Upper lobe of right lung (tissue), 1 donor: ENCODE measurements at regions not wholly inside any gene's neighbourhood (a gene's known extent, or its start where the extent isn't known, plus 50 kb on each side); places are given as distances from the start of the nearest gene placed in this dataset.

Source experiments
- ATAC-seq: fragments of 200-7000 bp; cut with Tn5 transposase; one replicate; pipeline ENCODE4 v1.9.1; 2020; ENCODE audit warnings: mild to moderate bottlenecking, moderate library complexity
- DNase-seq: peaks from one replicate; pipeline ENCODE4 v3.0.0-alpha.2; 2020
- H3K27ac ChIP-seq: fragments of 200-600 bp; one replicate; pipeline ENCODE4 v1.8.0; 2022
- H3K27me3 ChIP-seq: fragments of 200-600 bp; one replicate; pipeline ENCODE4 v1.8.0; 2022; ENCODE audit warnings: mild to moderate bottlenecking
- H3K36me3 ChIP-seq: fragments of 200-600 bp; one replicate; pipeline ENCODE4 v1.8.0; 2022
- H3K4me1 ChIP-seq: fragments of 200-600 bp; one replicate; pipeline ENCODE4 v1.8.0; 2022
- H3K4me3 ChIP-seq: fragments of 200-600 bp; one replicate; pipeline ENCODE4 v1.8.0; 2022; ENCODE audit warnings: mild to moderate bottlenecking
- H3K9me3 ChIP-seq: fragments of 200-600 bp; one replicate; pipeline ENCODE4 v1.8.0; 2022
- intact Hi-C: fragments of 100-400 bp; cut with DNase I; formaldehyde crosslinking; loops from one replicate; pipeline ENCODE4 v1.11.0; 2022
- TF ChIP-seq, protein P1 (sequence below): fragments of 200-600 bp; IDR thresholded peaks from one replicate; pipeline ENCODE4 v1.8.0; 2022; ENCODE audit warnings: antibody characterized with exemption
- donor health status: DM: no; HTN: yes; CAD: no; lungs with severe emphysema.

DNA sequence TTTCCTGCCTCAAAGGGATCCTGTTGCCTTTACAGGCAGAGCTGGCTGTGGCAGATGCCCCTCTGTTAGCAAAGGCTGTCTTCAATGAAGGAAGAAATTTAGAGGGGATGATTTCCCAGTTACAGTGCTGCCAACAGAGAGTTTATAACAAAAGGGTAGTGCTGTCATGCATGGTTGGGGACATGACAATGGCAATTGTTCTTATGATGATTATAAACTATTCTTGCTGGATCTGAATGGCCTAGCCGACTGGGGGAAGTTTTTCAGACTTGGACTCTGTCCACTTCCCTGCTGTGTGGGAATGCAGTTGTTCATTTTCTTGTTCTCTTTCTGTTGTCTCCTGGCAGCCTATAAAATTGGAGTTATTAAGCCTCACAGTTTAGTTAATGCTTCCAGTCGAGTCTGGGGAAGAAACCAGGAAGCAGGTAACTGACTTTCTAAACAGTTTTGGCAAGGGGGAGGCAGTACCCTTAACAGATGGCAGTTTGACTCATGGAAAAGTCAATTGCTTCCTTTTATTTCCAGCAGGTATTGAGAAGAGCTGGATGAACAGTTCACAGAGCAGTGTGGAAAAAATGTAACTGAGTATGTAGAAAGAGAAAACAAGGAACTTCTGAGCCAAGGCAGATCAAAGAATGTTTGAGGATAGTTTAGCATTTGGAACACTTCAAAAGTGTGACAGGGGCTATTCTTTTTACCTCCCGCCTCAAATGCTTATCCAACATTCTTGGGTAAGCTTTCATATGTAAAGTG lies 582.6 kb downstream of the RAPGEF2 start:
- TF ChIP-seq, protein P1, sequence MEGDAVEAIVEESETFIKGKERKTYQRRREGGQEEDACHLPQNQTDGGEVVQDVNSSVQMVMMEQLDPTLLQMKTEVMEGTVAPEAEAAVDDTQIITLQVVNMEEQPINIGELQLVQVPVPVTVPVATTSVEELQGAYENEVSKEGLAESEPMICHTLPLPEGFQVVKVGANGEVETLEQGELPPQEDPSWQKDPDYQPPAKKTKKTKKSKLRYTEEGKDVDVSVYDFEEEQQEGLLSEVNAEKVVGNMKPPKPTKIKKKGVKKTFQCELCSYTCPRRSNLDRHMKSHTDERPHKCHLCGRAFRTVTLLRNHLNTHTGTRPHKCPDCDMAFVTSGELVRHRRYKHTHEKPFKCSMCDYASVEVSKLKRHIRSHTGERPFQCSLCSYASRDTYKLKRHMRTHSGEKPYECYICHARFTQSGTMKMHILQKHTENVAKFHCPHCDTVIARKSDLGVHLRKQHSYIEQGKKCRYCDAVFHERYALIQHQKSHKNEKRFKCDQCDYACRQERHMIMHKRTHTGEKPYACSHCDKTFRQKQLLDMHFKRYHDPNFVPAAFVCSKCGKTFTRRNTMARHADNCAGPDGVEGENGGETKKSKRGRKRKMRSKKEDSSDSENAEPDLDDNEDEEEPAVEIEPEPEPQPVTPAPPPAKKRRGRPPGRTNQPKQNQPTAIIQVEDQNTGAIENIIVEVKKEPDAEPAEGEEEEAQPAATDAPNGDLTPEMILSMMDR, result no peak
- Histone ChIP-seq H3K4me1 (no peaks in the 10 kb centered on the region), H3K36me3 (no peaks in the 10 kb centered on the region), H3K27me3 (no peaks in the 10 kb centered on the region), H3K9me3 (no peaks in the 10 kb centered on the region), H3K27ac (no peak overlapping the region), H3K4me3 (no peak overlapping the region)
- DNase-seq (no peak), ATAC-seq (no peak)
- intact Hi-C loops, result no loop called here

DNA sequence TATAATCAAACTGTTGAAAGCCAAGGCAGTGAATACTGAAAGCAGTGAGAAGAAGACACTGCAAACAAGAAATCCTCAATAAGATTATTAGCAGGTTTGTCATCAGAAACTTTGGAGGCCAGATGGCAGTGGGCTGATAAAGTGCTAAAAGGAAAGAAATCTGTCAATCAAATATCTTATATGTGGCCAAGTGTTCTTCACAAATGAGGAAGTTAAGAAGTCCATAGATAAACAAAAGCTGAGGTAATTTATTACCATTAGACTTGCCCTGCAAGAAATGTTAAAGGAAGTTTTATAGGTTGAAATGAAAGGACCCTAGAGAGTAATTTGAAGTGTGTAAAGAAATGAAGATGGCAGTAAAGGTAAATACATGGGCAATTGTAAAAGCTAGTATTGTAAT lies 586.6 kb downstream of the RAPGEF2 start:
- ATAC-seq (no peak), DNase-seq (no peak)
- TF ChIP-seq, protein P1, result no peak
- H3K27ac ChIP-seq, result no peak overlapping the region
- no peaks in the 10 kb centered on the region for H3K4me1 ChIP-seq
- H3K9me3 ChIP-seq, result peaks cover 12% of the 10 kb centered on the region
- no peaks in the 10 kb centered on the region for H3K36me3 ChIP-seq
- H3K4me3 ChIP-seq, result no peak overlapping the region
- H3K27me3 ChIP-seq, result no peaks in the 10 kb centered on the region
- intact Hi-C loops, result no loop called here

DNA sequence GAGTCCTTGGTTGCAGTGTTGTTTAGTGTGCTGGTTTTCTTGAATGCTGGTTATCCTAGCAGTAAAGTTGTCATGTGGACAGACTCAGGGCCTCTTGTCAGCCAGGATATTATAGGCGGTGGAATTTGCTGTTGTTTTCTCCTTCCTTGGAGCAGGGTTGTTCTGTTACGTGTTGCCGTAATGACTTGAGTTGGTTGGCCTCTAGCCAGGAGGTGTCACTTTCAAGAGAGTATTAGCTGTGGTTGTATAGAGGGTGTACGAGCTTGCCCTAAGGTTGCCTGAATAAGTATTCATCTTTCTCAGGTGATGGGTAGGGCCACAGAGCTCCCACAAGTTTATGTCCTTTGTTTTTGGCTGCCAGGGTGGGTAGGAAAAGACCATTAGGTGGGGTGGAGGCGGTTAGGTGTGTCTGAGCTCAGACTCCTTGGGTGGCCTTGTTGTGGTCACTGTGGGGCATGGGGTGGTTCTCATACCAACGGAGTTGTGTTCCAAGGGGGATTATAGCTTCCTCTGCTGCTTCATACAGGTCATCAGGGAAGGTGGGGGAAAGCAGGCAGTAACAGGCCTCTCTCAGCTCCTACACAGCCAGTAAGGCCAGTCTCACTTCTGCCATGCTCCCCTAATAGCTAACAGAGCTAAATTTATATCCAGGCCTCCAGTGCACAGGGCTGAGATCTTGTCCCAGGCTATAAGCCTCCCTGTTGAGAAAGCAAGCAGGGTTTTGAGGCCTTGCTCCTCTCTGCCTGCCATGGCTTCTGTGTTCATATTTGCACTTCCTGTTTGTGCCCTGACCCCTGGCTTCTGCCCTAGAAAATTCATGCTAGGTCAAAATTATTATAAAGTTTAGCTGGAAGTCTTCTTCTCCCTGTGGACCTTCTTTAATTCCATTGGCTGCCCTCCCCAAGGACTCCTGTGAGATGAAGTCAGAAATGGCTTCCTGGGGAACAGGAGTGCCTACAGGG lies 594.7 kb downstream of the RAPGEF2 start:
- TF ChIP-seq, protein P1, result no peak
- Histone ChIP-seq H3K27me3 (no peaks in the 10 kb centered on the region), H3K27ac (no peak overlapping the region), H3K4me3 (no peak overlapping the region), H3K36me3 (no peaks in the 10 kb centered on the region), H3K4me1 (no peaks in the 10 kb centered on the region), H3K9me3 (no peaks in the 10 kb centered on the region)
- ATAC-seq (peak; percentile 31), DNase-seq (no peak)
- intact Hi-C loops, result no loop called here

DNA sequence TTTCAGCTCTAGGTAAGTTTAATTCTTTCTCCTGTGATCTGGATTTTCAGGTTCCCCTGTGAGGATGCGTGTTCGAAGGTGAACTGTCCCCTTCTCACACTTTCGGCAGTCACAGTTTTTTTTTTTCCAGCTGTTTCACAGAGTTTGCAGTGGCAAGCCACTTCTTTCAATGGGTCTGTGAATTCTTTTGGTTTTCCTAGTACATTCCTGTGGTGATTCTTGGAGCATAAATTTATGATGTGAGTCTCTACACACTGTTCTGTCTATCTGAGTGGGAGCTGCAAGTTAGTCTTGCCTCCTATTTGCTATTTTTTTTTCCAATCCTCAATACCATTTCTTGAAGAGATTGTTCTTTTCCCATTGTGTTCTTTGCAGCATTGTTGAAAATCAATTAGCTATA lies 595.5 kb downstream of the RAPGEF2 start:
- Histone ChIP-seq H3K4me1 (no peaks in the 10 kb centered on the region), H3K4me3 (no peak overlapping the region), H3K9me3 (no peaks in the 10 kb centered on the region), H3K27me3 (no peaks in the 10 kb centered on the region), H3K27ac (no peak overlapping the region), H3K36me3 (no peaks in the 10 kb centered on the region)
- no peak for DNase-seq
- intact Hi-C loops, result no loop called here
- TF ChIP-seq, protein P1, result no peak
- no peak for ATAC-seq

DNA sequence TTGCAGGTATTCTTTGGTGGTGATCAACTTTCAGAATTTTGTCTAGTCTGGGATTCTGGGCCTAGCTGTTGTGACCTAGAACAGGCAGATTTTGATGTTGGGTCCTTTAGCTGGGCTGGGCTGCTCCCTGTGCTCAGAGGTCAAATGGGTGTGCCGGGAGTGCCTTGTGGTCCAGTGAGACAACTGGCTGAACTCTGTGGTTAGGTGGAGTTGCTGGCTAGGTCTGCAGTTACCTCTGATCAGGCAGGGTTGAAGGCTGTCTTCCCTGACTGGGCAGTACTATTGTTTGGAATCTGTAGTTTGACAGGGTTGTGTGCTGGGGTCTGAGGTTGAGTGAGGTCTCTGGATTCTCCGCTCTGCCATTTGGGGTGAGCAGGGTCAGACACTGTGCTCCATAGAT lies 599.3 kb downstream of the RAPGEF2 start:
- no peaks in the 10 kb centered on the region for H3K4me1 ChIP-seq
- H3K36me3 ChIP-seq, result no peaks in the 10 kb centered on the region
- no peak for DNase-seq
- no peak overlapping the region for H3K4me3 ChIP-seq
- no peak overlapping the region for H3K27ac ChIP-seq
- no peaks in the 10 kb centered on the region for H3K9me3 ChIP-seq
- intact Hi-C loops, result no loop called here
- no peaks in the 10 kb centered on the region for H3K27me3 ChIP-seq
- ATAC-seq, result no peak
- TF ChIP-seq, protein P1, result no peak
